Fibroblast of skin of left biceps (primary cell): ENCODE measurements at regions not wholly inside any gene's neighbourhood (a gene's known extent, or its start where the extent isn't known, plus 50 kb on each side); places are given as distances from the start of the nearest gene placed in this dataset.

Source experiments
- DNase-seq, 2 experiments: peaks; one replicate each; pipeline ENCODE4 v3.0.0-alpha.2; 2013; ENCODE audit warnings: low read depth in 2 of 2

DNA sequence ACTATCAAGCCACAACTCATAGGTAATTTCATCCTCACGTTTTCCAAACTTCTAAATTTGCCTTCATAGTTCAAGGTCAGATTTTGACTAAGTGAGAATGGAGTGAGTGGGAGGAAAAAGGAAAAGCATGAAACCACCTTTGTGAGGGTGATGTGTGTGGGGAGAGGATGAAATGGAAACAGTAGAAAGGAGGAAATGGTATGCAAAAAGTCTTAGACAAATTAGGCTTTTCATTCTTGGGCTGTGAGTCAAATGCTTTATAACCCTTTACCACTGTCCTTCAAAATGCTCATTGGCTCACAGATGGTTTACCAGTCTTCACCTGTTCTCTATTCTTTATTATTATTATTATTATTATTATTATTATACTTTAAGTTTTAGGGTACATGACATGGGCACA is 127.2 kb downstream of the RAP2A start:
- no peak for DNase-seq

DNA sequence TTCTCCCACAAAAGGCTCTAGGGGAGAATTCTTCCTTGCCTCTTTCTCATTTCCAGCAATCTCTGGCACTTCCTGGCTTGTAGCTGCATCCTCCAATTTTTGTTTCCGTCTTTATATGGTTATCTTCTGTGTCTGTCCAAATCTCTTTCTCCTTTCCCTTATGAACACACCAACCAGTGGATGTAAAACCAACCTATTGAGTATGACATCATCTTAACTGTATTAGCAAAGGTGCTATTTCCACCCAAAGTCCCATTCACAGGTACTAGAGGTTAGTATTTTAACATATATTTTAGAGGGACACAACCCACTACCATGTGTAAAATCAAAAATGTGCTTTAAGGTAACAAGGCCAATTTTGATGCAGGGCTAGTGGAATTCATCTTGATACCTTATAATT is 129.0 kb downstream of the RAP2A start:
- no peak for DNase-seq

GRCh38 chr13:97564956-97565355 is 131.0 kb downstream of the RAP2A start:
- no peak for DNase-seq

- DNase-seq, result no peak
Observed at GRCh38 chr13:97565906-97566305, 131.9 kb downstream of the RAP2A start.

- no peak for DNase-seq
Observed at GRCh38 chr13:97566907-97567306, 132.9 kb downstream of the RAP2A start.

- DNase-seq, result no peak
Observed at GRCh38 chr13:97567510-97568243, 133.7 kb downstream of the RAP2A start.

GRCh38 chr13:97568850-97569249 is 134.9 kb downstream of the RAP2A start:
- no peak for DNase-seq

- DNase-seq, result no peak
Observed at GRCh38 chr13:97569841-97570240, 135.9 kb downstream of the RAP2A start.

GRCh38 chr13:97570442-97570841 is 136.5 kb downstream of the RAP2A start:
- no peak for DNase-seq

GRCh38 chr13:97573011-97573410 is 139.0 kb downstream of the RAP2A start:
- peak in 1 of 2 experiments; percentile 9 for DNase-seq

DNA sequence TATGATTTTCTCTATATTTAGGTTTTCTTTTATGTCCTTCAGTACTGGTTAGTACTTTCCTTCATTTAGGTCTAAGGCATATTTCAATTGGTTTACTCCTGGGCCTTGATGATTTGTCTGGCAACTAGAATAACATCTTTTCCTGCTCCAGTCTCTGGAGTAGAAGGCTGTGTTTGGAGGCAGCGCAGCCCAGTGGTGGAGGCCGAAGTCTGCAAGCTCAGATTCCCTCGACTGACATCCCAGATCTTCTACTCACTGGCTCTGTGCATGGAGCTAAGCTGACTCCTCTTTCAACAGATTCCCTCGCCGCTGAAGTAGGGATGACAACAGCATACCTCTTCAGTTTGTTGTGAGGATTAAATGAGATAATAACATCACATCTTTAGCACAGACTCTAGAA is 141.0 kb downstream of the RAP2A start:
- DNase-seq, result peak in 1 of 2 experiments; percentile 13

GRCh38 chr13:97577026-97577425 is 143.1 kb downstream of the RAP2A start:
- DNase-seq, result no peak

GRCh38 chr13:97582170-97582569 is 148.2 kb downstream of the RAP2A start:
- DNase-seq, result no peak

DNA sequence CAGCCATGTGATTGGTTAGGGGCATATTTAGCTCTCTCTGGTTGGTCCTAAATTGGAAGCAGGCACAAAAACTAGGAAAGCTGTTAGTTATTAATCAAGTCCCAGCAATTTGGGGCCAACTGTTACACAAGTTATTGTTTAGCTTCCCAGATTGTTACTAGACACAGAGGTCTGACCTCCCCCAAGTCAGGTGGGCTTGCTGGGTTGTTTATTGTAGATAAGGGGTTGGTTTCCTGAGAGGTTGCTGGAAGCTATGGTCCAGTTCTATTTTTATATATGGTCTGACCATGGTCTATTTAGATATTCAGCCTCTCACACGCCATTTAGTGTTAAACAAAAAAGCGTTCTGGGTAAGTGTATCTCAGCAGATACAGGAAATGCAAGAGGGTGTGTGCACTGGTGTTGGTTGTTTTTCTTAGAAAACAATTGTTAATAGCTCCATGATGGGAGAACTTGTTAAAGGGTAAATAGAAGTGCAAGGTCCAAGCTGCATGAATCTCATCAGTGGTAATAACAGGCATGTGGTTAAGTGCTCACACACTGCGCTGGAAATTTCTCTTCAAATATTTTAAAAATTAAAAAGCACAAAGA is 150.0 kb downstream of the RAP2A start:
- no peak for DNase-seq

DNA sequence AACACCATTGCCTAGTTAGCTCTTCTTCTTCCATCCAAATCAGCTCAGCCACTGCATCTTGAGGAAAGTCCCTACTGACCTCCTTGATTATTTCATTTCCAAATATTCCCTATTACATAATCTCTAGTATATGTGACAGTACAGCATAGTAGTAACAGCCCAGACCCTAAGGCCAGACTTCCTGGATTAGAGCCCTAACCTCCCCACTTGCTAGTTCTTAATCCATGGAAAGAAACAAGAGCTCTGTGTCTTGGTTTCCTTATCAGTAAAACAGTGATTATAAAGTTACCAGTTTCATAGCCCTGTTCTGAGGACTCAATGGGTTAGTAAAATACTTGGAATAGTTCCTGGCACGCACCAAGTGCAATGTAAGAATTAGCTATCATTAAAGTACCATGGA is 153.0 kb downstream of the RAP2A start:
- no peak for DNase-seq

DNA sequence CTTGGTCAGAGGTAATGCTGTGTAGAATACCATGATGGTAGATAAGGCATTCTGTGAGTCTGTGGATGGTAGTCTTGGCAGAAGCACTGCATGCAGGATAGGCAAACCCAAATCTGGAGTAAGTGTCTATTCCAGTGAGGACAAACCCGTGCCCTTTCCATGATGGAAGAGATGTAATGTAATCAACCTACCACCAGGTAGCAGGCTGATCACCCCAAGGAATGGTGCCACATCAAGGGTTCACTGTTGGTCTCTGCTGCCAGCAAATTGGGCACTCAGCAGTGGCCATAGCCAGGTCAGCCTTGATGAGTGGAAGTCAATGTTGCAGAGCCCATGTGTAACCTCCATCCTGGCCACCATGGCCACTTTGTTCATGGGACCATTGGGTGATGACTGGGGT is 155.0 kb downstream of the RAP2A start:
- no peak for DNase-seq

- DNase-seq, result peak; percentile 37 to 47
Observed at GRCh38 chr13:97600458-97601075, 166.6 kb downstream of the RAP2A start.

- no peak for DNase-seq
Observed at GRCh38 chr13:97615266-97615665, 181.3 kb downstream of the RAP2A start.

DNA sequence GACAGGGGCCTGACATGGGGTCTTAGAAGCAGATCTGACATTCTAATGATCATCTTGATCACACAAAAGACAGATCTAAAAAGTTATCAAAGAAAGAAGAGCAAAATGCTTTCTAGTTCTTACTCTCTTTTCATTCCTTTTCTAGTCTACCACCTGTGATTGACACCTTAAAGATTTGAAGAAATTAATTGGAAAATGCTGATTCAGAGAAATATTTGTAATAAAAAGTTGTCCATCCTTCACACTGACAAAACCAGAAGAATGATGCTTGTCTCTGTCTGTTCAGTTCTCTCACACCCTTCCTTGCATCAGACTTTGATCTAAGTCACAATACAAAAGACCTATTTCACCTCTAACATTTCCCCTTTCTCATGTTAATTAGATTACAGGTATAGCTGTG is 182.4 kb downstream of the RAP2A start:
- DNase-seq, result no peak

- DNase-seq, result no peak
Observed at GRCh38 chr13:97621025-97621424, 187.1 kb downstream of the RAP2A start.

GRCh38 chr13:97621631-97622030 is 187.7 kb downstream of the RAP2A start:
- no peak for DNase-seq

GRCh38 chr13:97627566-97627965 is 193.6 kb downstream of the RAP2A start:
- peak; percentile 89 to 91 for DNase-seq

GRCh38 chr13:97629601-97630272 is 195.8 kb downstream of the RAP2A start:
- DNase-seq, result no peak
